CD8-positive, alpha-beta memory T cell (primary cell): ENCODE measurements at regions not wholly inside any gene's neighbourhood (a gene's known extent, or its start where the extent isn't known, plus 50 kb on each side); places are given as distances from the start of the nearest gene placed in this dataset.

Experiments used
- CTCF ChIA-PET: fragments of 350-600 bp; sonication (Branson Sonifier 250); formaldehyde crosslinking; loops from one replicate; lab custom pipeline; 2021; ENCODE audit warnings: antibody characterized with exemption; lab: Charles Lee
- POLR2A ChIA-PET: fragments of 350-600 bp; sonication (Branson Sonifier 250); formaldehyde crosslinking; loops from one replicate; lab custom pipeline; 2021; ENCODE audit warnings: antibody characterized with exemption; lab: Charles Lee
- DNase-seq, 5 donors: peaks; one replicate each; pipeline versions ENCODE4 v3.0.0 to v3.0.0-alpha.2; 2020 to 2022; ENCODE audit warnings: mixed read lengths in 1 of 5
- H3K27ac ChIP-seq: one replicate; pipeline ENCODE4 v1.7.0; 2013; ENCODE audit warnings: low read depth, mild to moderate bottlenecking, low read length, moderate library complexity
- H3K27me3 ChIP-seq: 2 replicates; pipeline ENCODE4 v1.7.0; 2013; ENCODE audit warnings: low read length, mild to moderate bottlenecking; ENCODE audit not compliant: insufficient read depth, poor library complexity, severe bottlenecking
- H3K36me3 ChIP-seq: 2 replicates; pipeline ENCODE4 v1.7.0; 2013; ENCODE audit warnings: mild to moderate bottlenecking, low read length, moderate library complexity; ENCODE audit not compliant: insufficient read depth
- H3K4me1 ChIP-seq: 2 replicates; pipeline ENCODE4 v1.7.0; 2013; ENCODE audit warnings: mild to moderate bottlenecking, low read length, moderate library complexity; ENCODE audit not compliant: insufficient read depth
- H3K4me3 ChIP-seq: 2 replicates; pipeline ENCODE4 v1.7.0; 2013; ENCODE audit warnings: mild to moderate bottlenecking, low read length
- H3K9me3 ChIP-seq: 2 replicates; pipeline ENCODE4 v1.7.0; 2013; ENCODE audit warnings: mild to moderate bottlenecking, low read length
- H3K27ac Mint-ChIP-seq, 8 donors: one replicate each; pipeline ENCODE4 v1.8.0; 2020 to 2021; ENCODE audit warnings: mixed read lengths in 8 of 8, mild to moderate bottlenecking in 6 of 8, inconsistent platforms in 3 of 8, moderate library complexity in 3 of 8
- H3K27me3 Mint-ChIP-seq, 2 donors: one replicate each; pipeline ENCODE4 v1.8.0; 2020 to 2021; ENCODE audit warnings: mixed read lengths in 2 of 2, mild to moderate bottlenecking in 1 of 2, moderate library complexity in 1 of 2
- H3K36me3 Mint-ChIP-seq, 3 donors: one replicate each; pipeline ENCODE4 v1.8.0; 2020 to 2021; ENCODE audit warnings: mixed read lengths in 3 of 3, inconsistent platforms in 1 of 3, mild to moderate bottlenecking in 1 of 3
- H3K4me1 Mint-ChIP-seq, 3 donors: one replicate each; pipeline ENCODE4 v1.8.0; 2020 to 2021; ENCODE audit warnings: mixed read lengths in 3 of 3, inconsistent platforms in 1 of 3, mild to moderate bottlenecking in 1 of 3
- H3K4me3 Mint-ChIP-seq, 7 donors: one replicate each; pipeline ENCODE4 v1.8.0; 2020 to 2021; ENCODE audit warnings: mixed read lengths in 7 of 7, mild to moderate bottlenecking in 6 of 7, moderate library complexity in 4 of 7, inconsistent platforms in 2 of 7
- H3K9me3 Mint-ChIP-seq, 5 donors: one replicate each; pipeline ENCODE4 v1.8.0; 2020 to 2022; ENCODE audit warnings: mixed read lengths in 5 of 5, mild to moderate bottlenecking in 3 of 5, moderate library complexity in 2 of 5, inconsistent platforms in 1 of 5

GRCh38 chr15:72915843-72916242 is 132.3 kb upstream of the ADPGK start:
- no peaks in the 10 kb centered on the region for H3K9me3 ChIP-seq
- peaks cover 0 to 5% of the 10 kb centered on the region in 2 donors for H3K27me3 Mint-ChIP-seq
- ChIA-PET POLR2A (no interaction called here), CTCF (no interaction called here)
- H3K27me3 ChIP-seq = no peaks in the 10 kb centered on the region
- no peaks in the 10 kb centered on the region for H3K36me3 Mint-ChIP-seq
- H3K9me3 Mint-ChIP-seq = no peaks in the 10 kb centered on the region
- H3K4me1 ChIP-seq = no peaks in the 10 kb centered on the region
- H3K36me3 ChIP-seq = no peaks in the 10 kb centered on the region
- H3K4me1 Mint-ChIP-seq = no peaks in the 10 kb centered on the region
- DNase-seq = no peak
- H3K27ac Mint-ChIP-seq = no peak overlapping the region
- no peak overlapping the region for H3K4me3 ChIP-seq
- no peak overlapping the region for H3K27ac ChIP-seq
- H3K4me3 Mint-ChIP-seq = no peak overlapping the region

- Mint-ChIP-seq H3K4me3 (no peak overlapping the region), H3K4me1 (peaks cover 0 to 4% (median 0%) of the 10 kb centered on the region in 3 donors), H3K27me3 (peaks cover 0 to 9% of the 10 kb centered on the region in 2 donors), H3K27ac (peak overlapping the region in 1 of 8 donors; percentile 31), H3K36me3 (no peaks in the 10 kb centered on the region), H3K9me3 (no peaks in the 10 kb centered on the region)
- Histone ChIP-seq H3K9me3 (no peaks in the 10 kb centered on the region), H3K27me3 (no peaks in the 10 kb centered on the region), H3K36me3 (no peaks in the 10 kb centered on the region), H3K4me3 (no peak overlapping the region), H3K4me1 (no peaks in the 10 kb centered on the region), H3K27ac (no peak overlapping the region)
- CTCF ChIA-PET = no interaction called here
- POLR2A ChIA-PET = no interaction called here
- DNase-seq = no peak
These were observed 129.4 kb upstream of the ADPGK start for GRCh38 chr15:72912996-72913395.

- Mint-ChIP-seq H3K27ac (no peak overlapping the region), H3K36me3 (no peaks in the 10 kb centered on the region), H3K4me1 (peaks cover 0 to 4% (median 0%) of the 10 kb centered on the region in 3 donors), H3K9me3 (no peaks in the 10 kb centered on the region), H3K4me3 (no peak overlapping the region), H3K27me3 (peaks cover 0 to 15% of the 10 kb centered on the region in 2 donors)
- ChIA-PET CTCF (no interaction called here), POLR2A (no interaction called here)
- no peak for DNase-seq
- Histone ChIP-seq H3K36me3 (no peaks in the 10 kb centered on the region), H3K27me3 (no peaks in the 10 kb centered on the region), H3K27ac (no peak overlapping the region), H3K9me3 (no peaks in the 10 kb centered on the region), H3K4me1 (no peaks in the 10 kb centered on the region), H3K4me3 (no peak overlapping the region)
These were observed 128.6 kb upstream of the ADPGK start for GRCh38 chr15:72912121-72912520.

- ChIA-PET POLR2A (no interaction called here), CTCF (no interaction called here)
- Mint-ChIP-seq H3K9me3 (no peaks in the 10 kb centered on the region), H3K27ac (no peak overlapping the region), H3K27me3 (peaks cover 0 to 15% of the 10 kb centered on the region in 2 donors), H3K36me3 (no peaks in the 10 kb centered on the region), H3K4me3 (no peak overlapping the region), H3K4me1 (peaks cover 0 to 4% (median 0%) of the 10 kb centered on the region in 3 donors)
- no peaks in the 10 kb centered on the region for H3K27me3 ChIP-seq
- no peaks in the 10 kb centered on the region for H3K9me3 ChIP-seq
- no peaks in the 10 kb centered on the region for H3K36me3 ChIP-seq
- no peak overlapping the region for H3K4me3 ChIP-seq
- no peak overlapping the region for H3K27ac ChIP-seq
- no peak for DNase-seq
- H3K4me1 ChIP-seq = no peaks in the 10 kb centered on the region
These were observed 128.1 kb upstream of the ADPGK start for GRCh38 chr15:72911626-72912025.

- Mint-ChIP-seq H3K9me3 (no peaks in the 10 kb centered on the region), H3K4me1 (peaks cover 0 to 4% (median 0%) of the 10 kb centered on the region in 3 donors), H3K4me3 (no peak overlapping the region), H3K36me3 (no peaks in the 10 kb centered on the region), H3K27ac (no peak overlapping the region), H3K27me3 (peaks cover 7 to 33% of the 10 kb centered on the region in 2 donors)
- Histone ChIP-seq H3K27me3 (peaks cover 3% of the 10 kb centered on the region), H3K4me1 (no peaks in the 10 kb centered on the region), H3K9me3 (no peaks in the 10 kb centered on the region), H3K4me3 (no peak overlapping the region), H3K36me3 (no peaks in the 10 kb centered on the region), H3K27ac (no peak overlapping the region)
- no peak for DNase-seq
- ChIA-PET POLR2A (no interaction called here), CTCF (no interaction called here)
These were observed 125.2 kb upstream of the ADPGK start for GRCh38 chr15:72908713-72909112.

GRCh38 chr15:72907733-72908132 is 124.2 kb upstream of the ADPGK start:
- no peak overlapping the region for H3K27ac Mint-ChIP-seq
- Histone ChIP-seq H3K9me3 (no peaks in the 10 kb centered on the region), H3K36me3 (no peaks in the 10 kb centered on the region), H3K4me3 (no peak overlapping the region), H3K27me3 (peaks cover 3% of the 10 kb centered on the region), H3K27ac (no peak overlapping the region), H3K4me1 (no peaks in the 10 kb centered on the region)
- peaks cover 0 to 4% (median 0%) of the 10 kb centered on the region in 3 donors for H3K4me1 Mint-ChIP-seq
- H3K27me3 Mint-ChIP-seq = peaks cover 12 to 40% of the 10 kb centered on the region in 2 donors
- H3K9me3 Mint-ChIP-seq = no peaks in the 10 kb centered on the region
- DNase-seq = no peak
- H3K4me3 Mint-ChIP-seq = no peak overlapping the region
- POLR2A ChIA-PET = no interaction called here
- CTCF ChIA-PET = no interaction called here
- H3K36me3 Mint-ChIP-seq = no peaks in the 10 kb centered on the region

- no peak overlapping the region for H3K27ac Mint-ChIP-seq
- no peak for DNase-seq
- CTCF ChIA-PET = no interaction called here
- H3K4me1 ChIP-seq = no peaks in the 10 kb centered on the region
- H3K36me3 ChIP-seq = no peaks in the 10 kb centered on the region
- H3K27ac ChIP-seq = no peak overlapping the region
- H3K4me1 Mint-ChIP-seq = no peaks in the 10 kb centered on the region
- peaks cover 0 to 4% (median 0%) of the 10 kb centered on the region in 3 donors for H3K36me3 Mint-ChIP-seq
- POLR2A ChIA-PET = no interaction called here
- H3K9me3 Mint-ChIP-seq = no peaks in the 10 kb centered on the region
- H3K9me3 ChIP-seq = no peaks in the 10 kb centered on the region
- peaks cover 9% of the 10 kb centered on the region for H3K27me3 ChIP-seq
- H3K4me3 ChIP-seq = no peak overlapping the region
- H3K4me3 Mint-ChIP-seq = no peak overlapping the region
- peaks cover 34 to 72% of the 10 kb centered on the region in 2 donors for H3K27me3 Mint-ChIP-seq
These were observed 119.3 kb upstream of the ADPGK start for GRCh38 chr15:72902919-72903260.

GRCh38 chr15:72902245-72902918 is 118.8 kb upstream of the ADPGK start:
- H3K27me3 Mint-ChIP-seq = peaks cover 35 to 72% of the 10 kb centered on the region in 2 donors
- H3K9me3 Mint-ChIP-seq = no peaks in the 10 kb centered on the region
- H3K27me3 ChIP-seq = peaks cover 14% of the 10 kb centered on the region
- peaks cover 0 to 4% (median 0%) of the 10 kb centered on the region in 3 donors for H3K36me3 Mint-ChIP-seq
- no peak for DNase-seq
- no peaks in the 10 kb centered on the region for H3K36me3 ChIP-seq
- ChIA-PET CTCF (no interaction called here), POLR2A (no interaction called here)
- peak overlapping the region in 1 of 8 donors; percentile 8 for H3K27ac Mint-ChIP-seq
- H3K4me1 Mint-ChIP-seq = no peaks in the 10 kb centered on the region
- no peaks in the 10 kb centered on the region for H3K4me1 ChIP-seq
- H3K4me3 Mint-ChIP-seq = no peak overlapping the region
- H3K27ac ChIP-seq = no peak overlapping the region
- no peak overlapping the region for H3K4me3 ChIP-seq
- H3K9me3 ChIP-seq = no peaks in the 10 kb centered on the region
